ENCODE measurements at regions not wholly inside any gene's neighbourhood (a gene's known extent, or its start where the extent isn't known, plus 50 kb on each side); places are given as distances from the start of the nearest gene placed in this dataset.
"Not testable (repeated sequence)": the region's sequence is repeated elsewhere in the genome, so short reads cannot be mapped to it uniquely, and the experiment has no call there.

DNA sequence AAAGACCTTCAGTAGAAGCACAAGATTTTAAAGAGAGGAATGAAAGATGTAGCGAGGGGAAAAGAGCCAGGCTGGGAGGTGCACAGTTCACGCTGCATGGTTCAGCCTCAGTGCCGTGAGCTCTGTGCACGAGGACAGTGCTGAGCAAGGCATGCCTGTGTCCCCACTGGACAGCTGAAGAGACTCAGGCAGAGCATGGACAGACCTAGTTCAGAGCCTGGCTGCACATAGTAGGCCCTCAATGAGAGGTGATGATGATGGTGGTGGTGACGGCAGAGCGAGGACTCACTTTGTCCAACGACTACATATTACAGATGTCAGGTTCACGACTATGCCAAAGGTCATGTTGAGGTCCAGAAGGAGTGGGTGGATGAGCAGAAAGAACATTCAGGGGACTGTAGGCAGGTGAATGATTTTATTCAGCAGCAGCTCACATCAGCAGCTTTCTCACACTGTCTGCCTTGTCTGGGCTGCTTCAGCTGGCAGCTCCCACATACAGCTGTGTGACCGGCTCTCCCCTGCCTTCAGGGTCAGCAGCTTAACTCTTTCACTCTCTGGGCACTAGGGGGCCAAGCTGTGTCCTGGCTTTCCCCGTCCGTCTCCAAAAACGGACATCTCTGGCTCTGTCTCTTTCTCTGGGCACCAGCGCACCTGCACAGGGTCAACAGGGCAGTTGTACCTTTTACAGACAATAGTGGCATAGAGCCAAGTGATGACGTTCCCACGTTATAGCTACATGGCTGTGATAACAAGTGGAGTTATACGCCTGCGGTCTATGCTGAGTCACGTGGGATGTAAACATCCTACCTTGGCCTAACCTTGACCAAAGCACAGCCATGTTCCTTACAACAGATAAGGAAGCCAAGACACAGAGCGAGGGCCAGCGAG is 83.4 kb upstream of the KCNK12 start:
- DNase-seq: peak; percentile 17 to 80 (median 22)

DNA sequence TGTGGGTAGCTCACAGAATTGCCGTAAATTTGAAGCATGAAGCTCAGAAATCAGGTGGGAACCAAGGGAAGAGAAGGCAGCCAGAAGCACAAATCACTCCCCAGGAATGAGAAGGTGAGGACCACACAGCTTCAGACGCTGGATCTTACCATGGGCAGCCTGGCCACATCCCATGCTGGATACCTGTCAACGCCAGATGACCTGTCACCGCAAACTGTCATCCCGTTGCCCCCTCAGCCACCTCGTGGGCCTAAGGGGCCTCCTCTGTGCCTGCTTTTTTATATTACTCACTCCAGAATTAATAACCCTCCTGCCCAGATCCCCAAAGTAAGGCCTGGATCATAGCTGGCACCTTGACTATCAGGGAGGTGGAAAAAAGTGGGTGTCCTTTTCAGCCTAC is 82.3 kb upstream of the KCNK12 start:
- no peak for DNase-seq

DNA sequence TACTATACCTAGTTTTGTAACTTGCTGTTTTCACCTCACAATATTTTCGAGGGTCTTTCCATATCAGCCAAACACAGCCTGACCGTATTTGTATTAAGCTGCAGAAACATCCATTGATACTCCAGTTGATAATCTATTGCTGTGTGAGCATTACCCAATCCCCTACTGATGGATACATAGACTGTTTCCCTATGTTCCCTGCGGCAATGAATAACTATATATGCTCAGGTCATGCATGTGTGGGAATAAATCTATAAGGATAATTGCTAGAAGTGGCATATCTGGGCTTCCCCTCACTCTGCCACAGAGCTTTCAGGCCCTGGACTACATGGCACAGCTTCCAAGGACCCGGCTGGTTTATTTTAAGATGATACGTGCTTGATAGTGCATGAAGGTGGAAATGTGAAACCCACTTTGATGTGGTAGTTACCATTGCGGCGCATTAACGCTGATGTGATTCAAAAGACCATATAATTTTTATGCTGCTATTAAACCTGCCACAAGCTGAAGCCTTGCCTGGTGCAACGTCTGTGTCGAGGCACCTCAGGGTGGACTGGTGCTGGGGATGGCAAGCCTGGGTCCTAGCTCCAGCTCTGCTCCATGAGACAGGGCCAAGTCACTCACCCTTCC is 81.4 kb upstream of the KCNK12 start:
- no peak for DNase-seq

DNA sequence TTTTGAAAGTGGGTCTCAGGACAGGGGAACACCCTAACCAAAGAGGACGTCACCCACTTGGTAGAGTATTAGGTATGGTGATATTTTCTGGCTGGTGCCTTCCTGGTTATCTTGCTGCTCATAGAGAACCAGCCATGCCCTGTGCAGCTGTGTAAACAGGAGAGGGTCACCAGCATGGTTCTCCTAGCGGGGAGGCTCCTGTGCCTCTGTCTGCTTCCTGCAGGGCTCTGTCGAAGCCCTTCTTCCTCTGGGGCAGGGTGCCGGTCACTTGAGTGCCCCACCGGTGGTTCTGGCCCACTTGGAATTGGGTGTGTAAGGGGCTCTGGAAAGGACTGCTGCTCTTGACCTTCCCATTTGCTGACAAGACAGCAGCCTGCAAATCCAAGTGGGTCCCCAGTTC is 80.5 kb upstream of the KCNK12 start:
- DNase-seq: no peak

DNA sequence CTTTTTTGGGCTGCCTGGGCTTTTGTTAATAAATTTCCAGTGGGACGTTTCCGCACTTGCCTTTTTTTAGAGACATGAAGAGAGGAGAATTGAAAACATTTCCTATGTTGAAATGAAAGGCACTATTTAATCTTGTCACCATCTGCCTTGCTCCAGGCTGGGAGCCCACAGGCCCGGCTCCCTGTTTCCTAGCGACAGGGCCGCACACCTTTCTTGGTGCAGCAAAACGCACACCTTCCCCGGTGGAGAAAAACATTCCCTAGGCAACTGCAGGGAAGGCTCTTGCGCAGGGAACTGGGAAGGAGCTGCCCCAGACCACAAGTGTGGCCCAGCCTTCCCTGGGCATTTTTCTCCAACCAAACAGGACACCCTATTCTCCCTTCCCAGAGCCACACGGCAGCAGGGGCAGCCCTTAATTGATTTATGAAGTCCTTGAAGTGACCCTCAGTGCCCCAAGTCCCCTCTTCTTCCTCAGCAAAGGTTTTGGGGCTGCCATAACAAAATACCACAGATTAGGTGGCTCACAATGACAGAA is 79.3 kb upstream of the KCNK12 start:
- no peak for DNase-seq

DNA sequence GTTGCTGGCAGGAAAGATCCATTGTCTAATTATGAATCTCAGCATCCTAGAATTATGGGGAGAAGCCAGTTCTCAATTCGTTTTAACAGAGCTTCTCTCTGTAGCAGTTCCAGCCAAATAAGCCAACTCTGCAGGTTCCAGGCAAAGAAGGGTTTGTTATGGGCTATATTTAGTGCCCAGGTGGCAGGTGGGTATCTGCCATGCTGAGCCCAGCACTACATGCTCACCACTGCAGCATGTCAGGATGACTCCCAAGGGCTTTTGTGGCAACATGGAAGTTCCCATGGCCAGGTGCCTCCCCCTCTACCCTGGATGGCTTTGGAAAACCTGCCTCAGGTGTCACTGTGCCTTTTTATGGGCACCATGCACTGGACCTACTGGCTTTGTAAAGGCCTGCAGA is 74.5 kb upstream of the KCNK12 start:
- DNase-seq: no peak

DNA sequence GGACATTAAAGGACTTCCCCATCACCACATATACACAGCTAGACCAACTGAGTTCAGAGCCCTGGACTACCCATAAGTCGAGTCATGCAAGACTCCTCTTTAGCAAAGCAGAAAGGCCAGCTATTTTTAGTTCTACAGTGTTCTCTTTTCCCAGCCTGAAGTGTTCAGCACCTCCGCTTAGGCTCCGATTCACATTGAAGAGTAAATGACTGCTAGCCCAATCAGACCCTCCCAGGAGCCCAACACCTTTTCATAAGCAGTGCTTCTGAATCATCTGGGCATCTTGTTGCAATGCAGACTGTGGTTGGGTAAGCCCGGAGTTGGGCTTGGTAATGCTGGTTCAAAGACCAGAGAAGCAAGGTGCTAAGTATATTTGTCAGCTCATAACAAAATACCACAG is 73.6 kb upstream of the KCNK12 start:
- DNase-seq: no peak

DNA sequence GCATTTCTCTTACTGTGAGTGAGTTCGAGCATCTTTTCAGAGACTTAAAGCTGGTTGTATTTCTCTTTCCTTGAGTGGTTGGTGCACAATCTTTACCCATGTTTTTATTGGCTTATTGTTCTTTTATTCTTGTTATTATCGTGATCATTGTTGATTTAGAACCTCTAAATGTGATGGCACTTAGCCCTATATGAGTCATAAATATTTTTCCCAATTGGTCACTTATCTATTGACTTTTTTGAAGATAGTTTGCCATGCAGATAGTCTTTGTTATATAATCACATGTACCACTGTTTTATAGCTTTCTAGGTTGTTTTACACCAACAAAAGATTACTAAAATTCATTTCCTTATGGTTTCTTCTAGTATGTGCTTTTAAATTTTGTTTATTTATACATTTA is 70.6 kb upstream of the KCNK12 start:
- DNase-seq: no peak

DNA sequence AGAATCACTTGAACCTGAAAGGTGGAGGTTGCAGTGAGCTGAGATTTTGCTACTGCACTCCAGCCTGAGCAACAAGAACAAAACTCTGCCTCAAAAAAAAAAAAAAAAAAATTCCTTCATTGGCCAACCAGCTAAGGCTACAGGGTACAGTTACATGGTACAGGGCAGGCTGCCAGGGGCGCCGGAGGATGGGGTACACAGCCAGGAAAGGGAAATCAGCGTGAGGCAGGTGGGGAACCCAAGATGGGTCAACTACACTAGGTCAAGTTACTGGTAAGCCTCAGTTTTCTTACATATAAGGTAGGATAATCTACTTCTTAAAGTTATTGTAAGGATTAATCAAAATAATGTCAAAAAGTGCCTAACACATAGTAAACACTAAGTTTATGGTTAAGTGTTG is 69.6 kb upstream of the KCNK12 start:
- DNase-seq: no peak

DNA sequence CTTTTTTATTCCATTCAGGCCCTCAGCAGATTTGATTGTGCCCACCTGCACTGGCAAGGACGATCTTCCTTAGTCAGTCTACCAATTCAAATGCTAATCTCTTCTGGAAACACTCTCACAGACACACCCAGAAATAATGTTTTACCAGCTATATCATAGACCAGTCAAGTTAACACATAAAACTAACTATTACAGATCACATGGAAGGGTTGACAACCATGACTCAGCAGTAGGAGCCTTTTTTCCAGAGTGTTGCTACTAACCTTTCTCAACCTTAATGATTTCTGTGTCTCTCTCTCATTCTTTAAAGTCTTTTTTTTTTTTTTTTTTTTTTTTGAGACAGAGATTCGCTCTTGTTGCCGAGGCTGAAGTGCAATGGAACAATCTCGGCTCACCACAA is 68.7 kb upstream of the KCNK12 start:
- DNase-seq: no peak

DNA sequence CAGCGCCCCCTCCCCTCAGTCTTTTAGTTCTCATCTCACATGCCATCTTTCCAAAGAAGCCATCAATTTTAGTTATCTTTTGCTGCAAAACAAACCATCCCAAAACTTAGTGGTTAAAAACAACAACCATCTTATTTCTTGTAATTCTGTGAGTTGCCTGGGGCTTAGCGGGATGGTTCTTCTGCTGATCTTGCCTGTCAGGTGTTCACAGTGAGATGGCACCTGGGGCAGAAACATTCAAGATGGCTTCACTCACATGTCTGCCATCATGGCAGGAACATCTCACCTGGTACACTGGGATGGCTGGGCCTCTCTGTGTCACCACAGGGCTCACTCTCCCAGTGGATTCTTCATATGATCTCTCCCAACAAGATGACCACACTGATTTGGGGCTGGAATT is 67.6 kb upstream of the KCNK12 start:
- DNase-seq: no peak

DNA sequence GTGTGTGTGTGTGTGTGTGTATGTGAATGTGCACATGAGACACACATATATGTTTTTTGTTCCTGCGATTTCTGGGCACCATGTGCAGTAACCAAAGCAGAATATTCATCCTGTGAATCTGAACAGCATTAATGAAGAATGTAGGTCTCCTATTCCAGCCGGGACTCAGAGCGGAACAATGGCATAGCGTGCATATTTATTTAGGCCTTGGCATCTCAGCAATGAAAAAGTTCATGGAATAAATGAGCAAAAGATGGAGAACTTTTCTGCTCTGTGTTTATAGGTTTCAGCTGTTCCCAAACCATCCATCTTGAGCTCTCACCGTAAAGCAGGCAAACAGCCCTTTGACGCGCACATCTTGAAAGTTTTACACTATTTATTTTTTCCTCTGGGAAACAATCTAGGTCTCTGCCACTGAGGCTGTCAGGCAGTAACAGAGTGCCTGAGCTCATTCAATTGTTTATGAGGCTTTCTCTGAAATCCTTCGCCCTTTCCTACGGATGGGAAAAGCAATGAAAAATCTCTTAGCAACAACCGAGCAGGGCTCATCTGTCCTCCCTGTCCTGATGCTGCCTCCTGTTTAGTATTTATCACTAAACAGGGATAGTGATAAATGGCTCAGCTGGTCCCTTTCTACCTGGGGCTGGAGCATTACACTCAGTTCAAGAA is 65.9 kb upstream of the KCNK12 start:
- DNase-seq: peak in 2 of 3 donors; percentile 6 to 30

DNA sequence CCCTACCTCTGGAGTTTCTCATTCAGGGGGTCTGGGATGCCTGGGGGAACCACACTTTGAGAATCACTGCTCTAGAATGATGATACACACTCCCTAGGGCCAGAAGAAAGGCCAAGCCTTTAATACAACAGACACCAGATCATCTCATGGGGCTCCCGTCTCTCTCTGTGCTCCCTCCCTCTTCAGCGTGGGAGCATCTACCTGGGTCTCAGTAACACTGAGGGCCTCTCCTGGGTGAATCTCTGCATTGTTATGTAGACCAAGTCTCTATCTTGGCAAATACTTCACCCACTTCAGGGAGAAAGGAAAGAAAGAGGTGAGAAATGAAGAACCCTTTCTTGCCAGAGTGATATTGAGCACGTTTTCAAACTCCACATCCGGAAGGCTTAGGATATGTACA is 65.4 kb upstream of the KCNK12 start:
- no peak for DNase-seq

DNA sequence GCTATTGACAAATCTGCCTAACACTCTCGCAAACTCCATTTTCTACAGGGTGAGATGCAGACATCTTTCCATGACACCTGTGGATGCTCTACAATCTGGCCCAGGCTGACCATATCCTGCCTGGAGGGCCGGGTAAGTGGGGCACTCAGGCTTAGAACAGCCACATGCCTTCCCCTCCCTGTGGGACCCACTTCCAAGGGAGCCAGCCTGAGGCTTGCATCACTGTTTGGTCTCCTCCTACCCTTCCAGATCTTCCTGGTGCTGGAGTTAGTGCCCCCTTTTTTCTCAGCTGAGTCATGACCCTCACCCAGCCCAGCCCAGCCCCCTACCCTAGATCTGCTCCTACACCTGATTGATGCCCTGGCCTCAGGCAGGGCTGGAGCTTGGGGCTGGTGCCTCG is 62.0 kb upstream of the KCNK12 start:
- DNase-seq: no peak

DNA sequence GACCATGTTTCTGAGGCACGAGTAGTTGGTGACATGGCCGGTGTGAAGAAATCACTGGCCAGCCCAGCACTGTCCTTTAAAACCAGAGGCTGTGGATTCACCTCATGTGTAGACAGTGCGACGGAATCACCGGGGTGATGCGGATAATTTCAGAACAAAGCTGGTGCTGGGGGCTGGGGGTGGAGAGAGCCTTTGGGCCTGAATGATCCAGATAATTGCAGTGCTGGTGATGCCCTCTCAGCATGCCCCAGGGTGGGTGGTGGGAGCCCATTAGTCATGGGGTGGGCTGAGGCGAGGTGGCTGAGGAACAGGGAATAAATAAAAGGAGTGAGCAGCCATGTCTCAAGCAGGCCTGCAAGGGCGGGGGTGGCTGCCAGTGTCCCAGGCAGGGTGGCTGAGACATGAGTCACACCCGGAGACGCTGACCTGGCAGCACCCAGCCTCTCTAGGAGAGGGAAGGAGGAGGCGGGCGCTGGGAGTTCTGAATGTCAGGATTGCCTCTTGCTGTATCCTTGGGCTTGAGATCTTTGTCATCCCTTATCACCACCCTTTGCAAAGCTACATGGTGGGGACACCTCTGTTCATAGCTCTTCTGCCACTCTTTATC is 61.1 kb upstream of the KCNK12 start:
- DNase-seq: peak in 1 of 3 donors; percentile 10

DNA sequence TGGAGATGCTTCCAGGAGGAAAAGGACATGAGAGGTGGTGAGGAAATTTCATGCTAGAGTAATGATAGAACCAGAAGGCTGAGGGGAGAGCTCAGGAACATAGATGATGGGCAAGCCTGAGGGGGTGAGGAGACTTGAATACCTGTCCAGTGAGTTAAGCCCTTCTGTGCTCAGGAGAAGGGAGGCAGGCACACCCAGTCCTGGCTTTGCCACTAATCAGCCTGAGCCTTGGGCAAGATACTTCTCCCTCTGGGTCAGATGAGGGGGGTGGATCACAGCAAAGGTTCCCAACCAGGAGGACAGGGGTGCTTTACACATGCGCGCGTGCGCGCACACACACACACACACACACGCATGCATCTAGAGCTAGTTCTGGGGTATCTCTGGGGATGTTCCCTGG is 60.5 kb upstream of the KCNK12 start:
- DNase-seq: no peak

DNA sequence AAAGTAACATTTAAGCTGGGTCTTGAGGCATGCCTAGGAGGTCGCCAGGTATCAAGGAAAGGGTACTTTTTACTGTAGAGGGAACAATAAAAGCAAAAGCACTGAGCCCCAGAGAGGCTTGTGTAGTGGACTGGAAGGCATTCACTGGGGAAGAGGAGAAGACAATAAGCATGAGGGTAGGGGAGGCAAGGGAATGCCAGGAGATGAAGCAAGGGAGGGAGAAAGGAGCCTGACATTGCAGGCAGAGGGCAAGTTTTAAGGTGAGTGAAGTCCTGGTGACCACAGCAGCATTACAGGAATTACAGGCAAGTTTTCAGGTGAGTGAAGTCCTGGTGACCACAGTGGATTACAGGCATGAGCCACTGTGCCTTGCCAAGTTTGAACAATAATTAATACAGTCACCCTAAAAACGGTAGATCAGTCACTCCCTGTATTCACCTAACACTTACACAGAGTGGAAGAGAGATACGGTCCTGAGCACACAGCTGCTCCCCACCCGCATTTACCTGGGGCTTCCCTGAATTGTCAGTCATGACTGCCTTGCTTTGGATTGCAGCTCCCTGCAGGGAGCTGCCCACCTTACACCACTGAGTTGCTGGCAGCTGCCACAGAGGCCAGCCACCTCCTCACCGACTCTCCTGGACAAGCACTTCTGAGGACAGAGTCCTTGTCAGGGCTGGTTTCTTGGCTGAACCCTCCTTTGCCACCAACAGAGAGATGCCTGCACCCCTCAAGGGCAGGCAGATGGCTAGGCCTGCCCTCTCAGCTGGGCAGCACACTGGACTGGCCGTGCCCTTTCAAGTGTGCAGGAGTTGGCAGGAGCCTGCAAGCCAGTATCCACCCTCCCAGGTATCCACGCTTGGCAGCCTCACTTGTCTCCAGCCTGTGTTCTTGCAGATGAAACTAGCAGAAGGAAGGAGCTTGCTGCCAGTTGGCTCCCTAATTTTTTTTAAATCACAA is 59.0 kb upstream of the KCNK12 start:
- DNase-seq: no peak

DNA sequence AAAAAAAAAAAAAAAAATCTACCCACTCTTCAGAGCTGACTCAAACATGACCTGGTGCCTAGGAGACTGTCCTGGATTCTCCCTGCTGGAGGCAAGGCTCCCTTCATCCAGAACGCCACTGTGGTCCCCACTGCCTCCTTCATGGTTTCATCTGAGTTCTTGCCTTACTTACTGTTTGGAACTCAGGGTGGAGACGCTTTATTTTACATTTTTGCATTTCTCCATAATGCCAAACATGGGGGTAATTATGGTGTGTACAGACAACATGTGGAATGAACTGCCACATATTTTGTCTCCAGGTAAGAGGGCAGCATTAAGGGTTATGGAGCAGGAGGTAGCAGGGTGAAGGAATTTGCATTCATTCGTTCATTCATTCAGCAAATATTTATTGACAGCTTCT is 58.1 kb upstream of the KCNK12 start:
- no peak for DNase-seq

DNA sequence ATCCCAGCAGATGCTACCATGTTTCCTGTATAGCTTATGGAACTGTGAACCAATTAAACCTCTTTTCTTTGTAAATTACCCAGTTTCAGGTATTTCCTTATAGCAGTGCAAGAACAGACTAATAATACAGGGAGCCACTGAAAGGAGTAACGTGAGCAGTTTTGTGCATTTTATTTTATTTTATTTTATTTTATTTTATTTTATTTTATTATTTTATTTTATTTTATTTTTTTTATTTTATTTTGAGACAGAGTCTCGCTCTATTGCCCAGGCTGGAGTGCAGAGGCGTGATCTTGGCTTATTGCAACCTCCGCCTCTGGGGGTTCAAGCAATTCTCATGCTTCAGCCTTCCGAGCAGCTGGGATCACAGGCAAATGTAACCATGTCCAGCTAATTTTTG is 55.9 kb upstream of the KCNK12 start:
- DNase-seq: no peak

DNA sequence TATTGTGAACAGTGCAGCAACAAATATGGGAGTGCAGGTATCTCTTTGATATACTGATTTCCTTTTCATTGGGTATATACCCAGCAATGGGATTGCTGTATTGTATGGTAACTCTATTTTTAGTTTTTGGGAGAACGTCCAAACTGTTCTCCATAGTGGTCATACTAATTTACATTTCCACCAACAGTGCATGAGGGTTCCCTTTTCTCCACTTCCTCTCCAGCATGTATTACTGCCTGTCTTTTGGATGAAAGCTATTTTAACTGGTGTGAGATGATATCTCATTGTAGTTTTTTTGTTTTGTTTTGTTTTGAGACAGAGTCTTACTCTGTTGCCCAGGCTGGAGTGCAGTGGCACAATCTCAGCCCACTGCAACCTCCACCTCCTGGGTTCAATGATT is 52.4 kb upstream of the KCNK12 start:
- DNase-seq: not testable (repeated sequence)

DNA sequence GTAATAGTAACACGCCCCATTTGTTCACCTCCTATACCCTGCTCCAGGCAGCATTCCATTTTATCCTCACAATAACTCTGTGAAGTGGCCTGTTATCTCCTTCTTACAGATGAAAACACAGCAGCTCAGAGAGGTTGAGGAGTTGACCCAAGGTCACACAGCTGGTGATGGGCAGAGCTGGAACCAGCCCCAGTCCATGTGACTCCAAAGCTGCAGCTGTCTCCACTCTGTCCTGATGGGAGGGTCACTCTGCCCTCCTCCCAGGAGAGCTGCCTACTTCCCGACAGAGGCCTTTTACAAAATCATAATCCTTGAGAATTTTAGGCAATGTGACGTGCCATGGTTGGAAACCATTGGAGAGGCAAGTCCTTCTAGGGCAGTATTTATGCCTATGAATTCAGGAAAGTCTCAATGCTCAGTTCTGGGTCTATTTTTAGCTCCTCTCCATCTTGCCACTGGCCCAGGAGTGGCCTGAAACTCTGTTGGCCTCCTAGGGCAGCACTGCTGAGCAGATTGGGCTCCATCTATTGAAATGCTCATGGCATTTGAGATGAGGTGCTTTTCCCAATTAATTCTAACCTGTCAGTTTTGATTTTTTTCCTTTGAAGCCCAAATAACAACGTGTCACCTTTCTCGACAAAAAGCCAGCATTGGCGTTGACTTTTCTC is 50.1 kb upstream of the KCNK12 start:
- no peak for DNase-seq

Data from muscle of back (tissue), 3 donors.